Central memory CD8-positive, alpha-beta T cell (primary cell): ENCODE measurements at regions not wholly inside any gene's neighbourhood (a gene's known extent, or its start where the extent isn't known, plus 50 kb on each side); places are given as distances from the start of the nearest gene placed in this dataset.

Source experiments
- ATAC-seq: fragments of 150-1000 bp; cut with Tn5 transposase; replicated peaks from 2 replicates; pipeline ENCODE4 v1.10.0; 2022; ENCODE audit warnings: mild to moderate bottlenecking, moderate FRiP score, moderate number of reproducible peaks; ENCODE audit not compliant: poor library complexity, severe bottlenecking; ENCODE audit errors: extremely low read depth
- DNase-seq, 2 donors: peaks; one replicate each; pipeline ENCODE4 v3.0.0; 2021; ENCODE audit warnings: low spot score in 2 of 2
- H3K27ac Mint-ChIP-seq: one replicate; pipeline ENCODE4 v1.8.0; 2022; ENCODE audit warnings: low read depth, mild to moderate bottlenecking, moderate library complexity, mixed read lengths
- H3K27me3 Mint-ChIP-seq: one replicate; pipeline ENCODE4 v1.8.0; 2022; ENCODE audit warnings: mixed read lengths
- H3K36me3 Mint-ChIP-seq: one replicate; pipeline ENCODE4 v1.8.0; 2022; ENCODE audit warnings: mild to moderate bottlenecking, moderate library complexity, mixed read lengths; ENCODE audit not compliant: insufficient read depth
- H3K4me1 Mint-ChIP-seq: one replicate; pipeline ENCODE4 v1.8.0; 2022; ENCODE audit warnings: mixed read lengths
- H3K4me3 Mint-ChIP-seq: one replicate; pipeline ENCODE4 v1.8.0; 2022; ENCODE audit warnings: mild to moderate bottlenecking, moderate library complexity, mixed read lengths
- H3K9me3 Mint-ChIP-seq: one replicate; pipeline ENCODE4 v1.8.0; 2022; ENCODE audit warnings: mixed read lengths

- no peak for ATAC-seq
- DNase-seq: no peak
- H3K4me3 Mint-ChIP-seq: no peak overlapping the region
These were observed 329.3 kb upstream of the DCN start for GRCh38 chr12:91511795-91512420.

GRCh38 chr12:91507754-91508153, 325.1 kb upstream of the DCN start:
- H3K4me1 Mint-ChIP-seq: no peaks in the 10 kb centered on the region

More at GRCh38 chr12:91511795-91512420, 329.3 kb upstream of the DCN start:
- Mint-ChIP-seq H3K27ac (no peak overlapping the region), H3K9me3 (no peaks in the 10 kb centered on the region), H3K4me1 (no peaks in the 10 kb centered on the region), H3K36me3 (no peaks in the 10 kb centered on the region), H3K27me3 (peaks cover 10% of the 10 kb centered on the region)

GRCh38 chr12:91506452-91506851, 323.8 kb upstream of the DCN start:
- H3K27ac Mint-ChIP-seq: no peak overlapping the region
- no peaks in the 10 kb centered on the region for H3K36me3 Mint-ChIP-seq
- ATAC-seq (no peak), DNase-seq (no peak)
- H3K27me3 Mint-ChIP-seq: no peaks in the 10 kb centered on the region
- no peaks in the 10 kb centered on the region for H3K4me1 Mint-ChIP-seq
- no peak overlapping the region for H3K4me3 Mint-ChIP-seq
- no peaks in the 10 kb centered on the region for H3K9me3 Mint-ChIP-seq

More at GRCh38 chr12:91507754-91508153, 325.1 kb upstream of the DCN start:
- Mint-ChIP-seq H3K4me3 (no peak overlapping the region), H3K27ac (no peak overlapping the region), H3K9me3 (no peaks in the 10 kb centered on the region), H3K27me3 (no peaks in the 10 kb centered on the region), H3K36me3 (no peaks in the 10 kb centered on the region)
- DNase-seq (no peak), ATAC-seq (no peak)

- DNase-seq (no peak), ATAC-seq (no peak)
- Mint-ChIP-seq H3K4me1 (no peaks in the 10 kb centered on the region), H3K4me3 (no peak overlapping the region), H3K27me3 (no peaks in the 10 kb centered on the region), H3K9me3 (no peaks in the 10 kb centered on the region), H3K27ac (no peak overlapping the region), H3K36me3 (no peaks in the 10 kb centered on the region)
These were observed 322.4 kb upstream of the DCN start for GRCh38 chr12:91505006-91505405.

GRCh38 chr12:91502208-91502607, 319.6 kb upstream of the DCN start:
- Mint-ChIP-seq H3K36me3 (no peaks in the 10 kb centered on the region), H3K4me1 (no peaks in the 10 kb centered on the region), H3K9me3 (no peaks in the 10 kb centered on the region), H3K27ac (no peak overlapping the region), H3K27me3 (no peaks in the 10 kb centered on the region), H3K4me3 (no peak overlapping the region)
- ATAC-seq: no peak
- DNase-seq: no peak

- H3K27ac Mint-ChIP-seq: no peak overlapping the region
- H3K4me3 Mint-ChIP-seq: no peak overlapping the region
- no peaks in the 10 kb centered on the region for H3K4me1 Mint-ChIP-seq
- ATAC-seq: no peak
- DNase-seq: no peak
- no peaks in the 10 kb centered on the region for H3K9me3 Mint-ChIP-seq
- H3K27me3 Mint-ChIP-seq: peaks cover 8% of the 10 kb centered on the region
- no peaks in the 10 kb centered on the region for H3K36me3 Mint-ChIP-seq
These were observed 313.7 kb upstream of the DCN start for GRCh38 chr12:91496337-91496736.

GRCh38 chr12:91493308-91493707, 310.7 kb upstream of the DCN start:
- H3K4me1 Mint-ChIP-seq: no peaks in the 10 kb centered on the region
- H3K9me3 Mint-ChIP-seq: no peaks in the 10 kb centered on the region
- no peak overlapping the region for H3K4me3 Mint-ChIP-seq
- H3K27ac Mint-ChIP-seq: no peak overlapping the region
- no peaks in the 10 kb centered on the region for H3K36me3 Mint-ChIP-seq
- no peak for ATAC-seq
- peaks cover 13% of the 10 kb centered on the region for H3K27me3 Mint-ChIP-seq
- no peak for DNase-seq

- Mint-ChIP-seq H3K27ac (no peak overlapping the region), H3K4me1 (no peaks in the 10 kb centered on the region), H3K4me3 (no peak overlapping the region), H3K27me3 (peaks cover 19% of the 10 kb centered on the region), H3K36me3 (peaks cover under 1% of the 10 kb centered on the region), H3K9me3 (no peaks in the 10 kb centered on the region)
- no peak for ATAC-seq
- no peak for DNase-seq
These were observed 310.0 kb upstream of the DCN start for GRCh38 chr12:91492648-91493047.

- ATAC-seq: no peak
- no peak for DNase-seq
These were observed 308.2 kb upstream of the DCN start for GRCh38 chr12:91490667-91491311.

GRCh38 chr12:91483471-91483985, 300.9 kb upstream of the DCN start:
- Mint-ChIP-seq H3K27ac (no peak overlapping the region), H3K9me3 (no peaks in the 10 kb centered on the region), H3K4me3 (no peak overlapping the region), H3K4me1 (no peaks in the 10 kb centered on the region), H3K27me3 (peaks cover 37% of the 10 kb centered on the region), H3K36me3 (peaks cover 3% of the 10 kb centered on the region)
- DNase-seq: no peak
- no peak for ATAC-seq

More at GRCh38 chr12:91490667-91491311, 308.2 kb upstream of the DCN start:
- Mint-ChIP-seq H3K27ac (no peak overlapping the region), H3K9me3 (no peaks in the 10 kb centered on the region), H3K27me3 (peaks cover 34% of the 10 kb centered on the region), H3K4me1 (no peaks in the 10 kb centered on the region), H3K36me3 (peaks cover 3% of the 10 kb centered on the region), H3K4me3 (no peak overlapping the region)

- Mint-ChIP-seq H3K27me3 (peaks cover 24% of the 10 kb centered on the region), H3K4me3 (no peak overlapping the region), H3K4me1 (no peaks in the 10 kb centered on the region), H3K27ac (no peak overlapping the region), H3K36me3 (no peaks in the 10 kb centered on the region), H3K9me3 (no peaks in the 10 kb centered on the region)
- no peak for ATAC-seq
- DNase-seq: no peak
These were observed 299.6 kb upstream of the DCN start for GRCh38 chr12:91482231-91482630.

GRCh38 chr12:91478500-91478899, 295.9 kb upstream of the DCN start:
- Mint-ChIP-seq H3K4me3 (no peak overlapping the region), H3K27me3 (peaks cover 29% of the 10 kb centered on the region), H3K9me3 (no peaks in the 10 kb centered on the region), H3K27ac (no peak overlapping the region), H3K4me1 (no peaks in the 10 kb centered on the region), H3K36me3 (no peaks in the 10 kb centered on the region)
- no peak for ATAC-seq
- no peak for DNase-seq

- ATAC-seq (no peak), DNase-seq (no peak)
- H3K9me3 Mint-ChIP-seq: no peaks in the 10 kb centered on the region
- H3K27me3 Mint-ChIP-seq: peaks cover under 1% of the 10 kb centered on the region
- no peaks in the 10 kb centered on the region for H3K4me1 Mint-ChIP-seq
- H3K36me3 Mint-ChIP-seq: no peaks in the 10 kb centered on the region
- H3K4me3 Mint-ChIP-seq: no peak overlapping the region
- no peak overlapping the region for H3K27ac Mint-ChIP-seq
These were observed 285.1 kb upstream of the DCN start for GRCh38 chr12:91467686-91468085.
